ENCODE measurements at regions not wholly inside any gene's neighbourhood (a gene's known extent, or its start where the extent isn't known, plus 50 kb on each side); places are given as distances from the start of the nearest gene placed in this dataset.

DNA sequence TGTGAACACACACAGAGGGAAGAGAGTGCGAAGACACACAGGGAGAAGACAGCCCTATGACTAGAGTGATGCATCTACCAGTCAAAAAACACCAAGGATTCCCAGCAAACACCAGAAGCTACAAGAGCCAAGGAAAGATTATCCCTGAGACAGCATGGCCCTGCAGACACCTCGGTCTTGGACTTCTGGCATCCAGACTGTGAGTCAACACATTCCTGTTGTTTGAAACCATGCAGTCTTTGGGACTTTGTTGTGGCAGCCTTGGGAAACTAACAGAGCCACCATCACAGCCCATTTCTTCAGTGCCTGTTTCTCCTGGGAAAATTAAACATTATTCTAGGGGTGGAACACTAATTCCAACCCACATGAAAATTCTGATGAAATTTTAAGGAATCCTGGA is 220.6 kb downstream of the GXYLT1 start:
- no peak for DNase-seq

DNA sequence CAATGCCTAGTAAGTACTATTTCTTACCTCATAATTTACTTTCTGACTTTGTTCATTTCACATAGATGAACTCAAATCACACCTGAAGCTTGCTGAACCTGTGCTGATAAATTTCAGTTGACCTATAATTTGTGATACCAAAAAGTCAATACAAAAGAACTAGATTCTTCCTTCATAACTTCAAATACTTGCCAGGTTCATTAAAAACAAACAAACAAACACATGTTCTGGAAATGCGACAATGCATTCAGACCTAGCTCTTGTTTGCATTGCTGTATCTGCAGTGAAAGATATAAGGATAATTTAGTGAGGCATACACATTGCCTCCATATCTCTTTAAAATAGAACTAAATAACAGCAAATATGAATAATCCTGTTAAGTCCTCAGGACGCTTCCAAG is 221.3 kb downstream of the GXYLT1 start:
- DNase-seq, result no peak

DNA sequence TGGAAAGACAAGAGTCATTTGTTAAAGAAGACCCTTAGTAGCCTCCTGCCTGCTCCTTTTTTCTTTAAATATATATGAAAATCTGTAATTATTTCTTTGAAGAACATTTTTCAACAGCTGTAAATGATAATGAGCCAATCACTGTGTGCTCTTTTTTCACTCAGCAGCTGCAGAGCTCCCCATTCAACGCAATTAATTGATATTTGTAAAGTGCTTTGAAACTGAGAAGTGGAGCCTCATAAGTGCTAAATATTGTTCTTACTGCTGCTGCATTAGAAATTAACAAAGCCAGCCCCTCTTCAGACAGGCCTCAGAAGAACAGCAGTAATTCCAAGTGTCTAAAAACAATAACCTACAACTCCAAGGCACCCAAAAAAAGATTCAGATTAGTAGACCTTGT is 224.3 kb downstream of the GXYLT1 start:
- DNase-seq, result no peak

DNA sequence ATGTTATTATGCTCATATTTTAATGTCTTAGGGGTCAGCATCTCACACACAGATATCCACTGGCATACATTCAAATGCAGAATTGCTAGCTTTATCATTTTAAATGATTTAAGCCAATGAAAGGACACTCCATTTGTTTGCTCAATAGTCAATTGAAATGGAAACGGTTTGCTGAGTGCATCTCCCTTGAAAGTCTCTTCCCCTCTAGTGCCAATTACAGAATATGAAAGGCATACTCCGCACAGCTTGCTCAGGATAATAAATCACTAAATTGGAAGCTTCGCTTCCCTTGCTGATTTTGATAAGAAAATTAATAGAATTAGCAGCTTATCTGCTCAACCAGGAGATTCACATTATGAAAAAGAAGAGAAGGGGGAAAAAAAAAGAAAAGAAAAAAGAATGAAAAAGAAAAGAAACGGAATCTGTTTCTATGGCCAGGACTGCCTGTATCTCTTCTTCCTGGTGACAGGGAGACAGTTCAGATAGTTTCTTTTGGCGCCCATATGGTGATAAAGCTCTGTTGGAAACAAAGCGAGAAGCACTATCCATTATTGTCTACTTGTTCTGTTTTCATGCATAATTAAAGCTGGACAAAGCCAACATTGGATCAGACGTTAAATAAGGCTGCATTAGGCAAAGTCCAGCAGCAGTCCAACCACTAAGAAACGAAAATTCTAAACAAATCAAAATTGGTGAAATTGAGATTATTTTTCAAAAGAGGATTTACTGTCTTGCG is 225.0 kb downstream of the GXYLT1 start:
- DNase-seq, result no peak

DNA sequence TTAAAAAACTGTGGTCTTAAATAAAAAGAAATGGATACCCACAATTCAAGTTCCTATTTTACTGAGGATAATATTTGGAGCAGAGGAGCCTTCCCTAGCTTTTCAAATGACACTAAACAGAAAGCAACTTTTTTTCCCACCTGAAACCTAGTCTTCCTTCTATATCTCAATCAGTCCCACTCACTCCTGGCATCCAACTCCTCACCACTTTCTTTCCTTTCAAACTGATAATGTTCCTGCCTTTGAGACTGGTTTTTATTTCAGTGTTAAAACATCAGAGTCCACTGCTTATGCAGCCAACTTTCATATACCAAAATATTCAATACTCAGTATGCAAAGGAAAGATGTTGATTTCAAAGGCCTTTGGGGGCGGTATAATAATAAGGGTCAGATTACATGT is 225.6 kb downstream of the GXYLT1 start:
- DNase-seq, result no peak

DNA sequence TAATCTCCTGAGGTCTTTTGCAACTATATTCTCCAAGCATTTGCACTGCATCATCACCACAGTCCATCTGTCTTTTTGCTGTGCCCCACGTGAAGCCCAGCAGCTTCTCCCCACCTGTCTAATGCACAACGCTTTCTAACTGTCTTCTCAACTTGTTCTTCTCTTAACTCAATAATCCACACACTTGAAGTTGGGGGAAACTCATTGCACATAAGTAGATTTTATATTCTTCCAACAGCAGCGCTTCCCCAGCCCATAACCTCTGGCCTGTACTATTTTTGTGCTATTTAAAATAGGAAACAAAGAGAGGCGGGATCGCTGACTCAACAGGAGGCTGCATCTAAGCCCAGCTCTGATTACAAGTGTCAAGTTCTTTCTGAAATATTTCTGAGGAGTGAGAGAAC is 226.7 kb downstream of the GXYLT1 start:
- DNase-seq, result no peak

DNA sequence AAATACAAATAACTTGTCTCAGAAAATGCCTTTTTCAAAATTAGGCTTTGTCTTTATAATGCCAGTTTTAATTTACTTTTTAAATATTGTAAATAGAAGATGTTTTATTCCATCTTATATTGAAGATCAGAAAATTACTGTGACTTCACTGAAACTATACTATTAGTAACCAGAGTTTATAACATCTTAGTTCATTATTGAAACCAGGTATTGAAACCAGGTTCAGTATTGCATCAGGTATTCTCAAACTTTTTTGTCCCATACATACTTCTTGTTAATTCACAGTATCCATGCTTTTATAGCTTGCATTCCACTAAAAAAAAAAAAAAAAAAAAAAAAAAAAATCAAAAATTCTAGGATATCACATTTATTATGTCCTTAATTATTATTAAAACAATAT is 227.5 kb downstream of the GXYLT1 start:
- no peak for DNase-seq

DNA sequence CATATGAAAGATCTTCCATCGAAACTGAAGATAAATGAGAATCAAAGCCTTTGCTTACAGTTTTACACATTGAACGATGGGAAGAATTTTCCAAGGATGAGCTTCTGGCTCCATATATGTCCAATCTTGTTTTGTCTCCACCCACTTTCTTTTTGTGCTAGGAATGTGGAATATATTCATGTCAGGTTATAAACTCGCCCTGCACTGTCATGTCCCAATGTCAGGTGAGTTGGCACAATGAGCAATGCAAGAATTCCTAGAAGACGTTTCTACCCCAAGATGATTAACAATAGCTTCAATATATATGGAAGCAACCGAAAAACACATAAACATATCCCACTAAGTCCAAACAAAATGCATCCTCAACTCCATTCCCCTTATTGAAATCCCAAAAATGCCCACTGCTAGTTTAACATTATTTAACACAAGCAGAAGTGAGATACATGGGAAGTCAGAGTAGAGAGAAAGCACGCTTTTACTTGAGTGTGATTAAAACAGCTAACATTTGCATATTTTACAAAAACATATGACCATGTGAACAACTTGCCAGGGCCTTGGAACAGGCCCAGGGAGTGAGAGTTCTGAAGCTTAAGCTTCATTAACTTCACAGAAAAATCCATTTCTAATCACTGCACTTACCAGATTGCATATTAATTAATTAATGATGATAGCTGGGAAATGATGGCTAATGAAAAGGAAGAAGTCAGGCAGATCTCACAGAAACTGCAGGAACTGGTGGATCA is 233.9 kb downstream of the GXYLT1 start:
- DNase-seq, result no peak

DNA sequence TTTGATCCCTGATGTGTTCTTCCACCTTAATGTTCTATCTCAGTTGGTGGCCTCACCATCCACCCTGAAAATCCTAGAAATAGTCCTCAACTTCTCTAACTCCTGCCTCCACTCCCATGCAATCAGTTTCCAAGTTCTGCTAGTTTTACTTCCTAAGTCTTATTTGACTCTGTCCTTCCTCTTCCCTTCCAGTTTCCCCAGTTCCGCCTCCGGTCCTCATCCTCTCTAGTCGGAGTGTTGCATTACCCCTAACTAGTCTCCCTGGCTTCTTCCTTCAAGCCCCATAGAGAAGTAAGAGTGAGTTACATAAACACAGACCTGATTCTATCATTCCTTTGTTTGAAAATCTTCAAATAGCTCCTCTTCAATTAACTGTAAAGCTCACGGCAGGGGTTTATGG is 236.5 kb downstream of the GXYLT1 start:
- no peak for DNase-seq

DNA sequence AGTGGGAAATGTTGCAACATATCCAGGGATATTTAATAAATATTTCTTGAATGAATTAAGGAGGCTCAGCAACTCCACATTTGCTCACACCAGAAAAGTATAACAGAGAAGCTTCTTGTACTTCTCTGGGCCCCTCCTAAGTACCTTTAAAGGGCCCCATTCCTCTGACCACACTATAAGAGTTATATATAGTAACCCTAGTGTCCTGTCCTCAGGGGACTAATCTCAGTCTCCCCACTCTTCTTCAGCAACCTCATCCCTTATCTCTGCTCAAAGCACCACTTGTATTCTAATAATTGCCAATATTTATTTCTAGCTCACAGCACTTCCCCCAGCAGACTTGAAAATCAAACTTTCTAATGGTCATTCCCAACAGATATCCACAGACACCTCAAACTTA is 237.1 kb downstream of the GXYLT1 start:
- DNase-seq, result no peak

DNA sequence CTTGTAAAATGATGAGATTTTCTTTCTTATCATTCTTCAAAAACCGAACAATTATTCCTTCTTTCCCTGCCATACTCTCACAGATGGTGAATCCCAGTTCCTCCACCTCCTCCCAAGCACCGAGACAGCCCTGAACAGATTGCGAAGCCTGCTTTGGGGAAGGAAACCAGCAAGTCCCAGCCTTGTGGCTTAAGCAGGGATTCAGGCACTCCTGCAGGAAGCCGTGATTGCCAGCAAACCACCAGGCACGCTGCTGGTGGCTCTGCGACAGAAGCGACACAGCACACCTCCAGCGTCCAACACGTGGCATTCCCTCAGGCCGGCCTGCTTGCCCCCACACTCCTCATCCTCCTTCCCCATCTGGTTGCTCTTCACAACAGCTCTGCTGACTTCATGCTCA is 237.7 kb downstream of the GXYLT1 start:
- DNase-seq, result no peak

DNA sequence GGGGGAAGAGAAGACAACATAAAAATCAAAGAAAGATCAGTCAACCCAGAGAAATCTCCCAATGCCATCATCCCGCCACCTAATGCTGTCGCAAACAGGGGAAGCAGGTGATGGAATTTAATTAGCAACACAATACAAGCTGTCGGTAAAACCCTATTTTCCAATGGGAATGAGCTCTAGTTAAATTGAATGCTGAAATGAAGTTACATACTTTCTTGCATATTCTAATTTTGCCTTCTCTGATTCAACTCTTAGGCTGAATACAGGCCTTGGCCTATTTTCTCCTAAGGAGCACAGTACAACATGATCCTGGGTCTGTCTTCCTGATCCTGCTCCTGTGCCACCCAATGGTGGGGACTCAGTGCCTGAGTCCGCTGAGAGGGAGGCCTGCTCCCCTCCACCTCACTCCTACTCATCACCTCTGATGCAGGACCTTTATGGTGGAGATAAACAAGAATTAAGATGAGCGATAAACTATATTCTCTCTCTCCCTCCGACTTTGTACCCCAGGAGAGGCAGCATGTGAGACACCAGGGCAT is 238.8 kb downstream of the GXYLT1 start:
- DNase-seq, result no peak

DNA sequence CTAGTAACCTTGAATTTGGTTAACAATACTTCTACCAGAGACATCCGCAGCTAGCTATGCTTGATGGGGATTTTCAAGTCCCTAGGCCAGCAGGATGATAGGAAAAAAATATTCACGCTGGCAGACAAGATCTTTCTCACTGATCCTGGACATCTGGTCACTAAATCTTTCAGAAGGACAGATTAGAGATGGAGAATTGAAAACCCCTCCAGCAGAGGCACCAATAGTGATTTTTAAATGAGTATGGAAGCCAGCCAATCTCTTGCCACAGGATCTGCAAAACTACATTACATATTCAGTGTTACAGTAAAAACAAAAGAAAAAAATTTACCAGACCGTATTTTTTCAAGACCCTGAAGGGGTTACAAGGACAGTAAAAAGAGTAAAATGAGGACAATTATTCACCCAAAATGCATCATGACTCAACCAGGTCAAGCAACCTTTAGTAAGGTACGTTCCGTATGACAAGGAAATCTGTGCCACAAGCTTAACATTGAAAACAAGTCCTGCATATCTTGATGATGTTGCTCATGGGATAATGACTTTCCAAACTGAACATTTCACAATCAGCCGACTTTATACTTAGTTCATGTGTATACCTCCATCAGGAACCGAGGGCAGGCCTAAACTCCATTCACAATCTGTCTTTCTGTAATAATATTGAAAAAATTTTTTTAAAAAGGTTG is 239.5 kb downstream of the GXYLT1 start:
- no peak for DNase-seq

DNA sequence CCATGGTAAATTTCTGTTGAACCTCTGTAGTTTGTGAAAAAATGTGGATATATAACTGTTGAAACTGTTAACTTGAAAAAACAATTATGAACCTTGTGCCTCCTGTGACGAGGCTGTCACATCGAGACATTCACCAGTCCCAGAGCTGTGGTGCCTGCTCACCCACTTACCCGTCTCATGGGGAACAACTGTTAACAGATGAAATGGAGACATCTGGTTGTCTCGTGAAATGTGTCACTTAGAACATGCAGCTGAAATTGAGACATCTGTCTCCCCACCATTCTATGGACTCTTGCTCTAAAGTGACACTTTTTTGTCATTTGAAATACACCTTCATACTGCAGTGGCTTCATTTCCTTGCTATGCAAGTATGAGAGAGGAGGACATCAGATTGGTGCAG is 240.6 kb downstream of the GXYLT1 start:
- DNase-seq, result no peak

DNA sequence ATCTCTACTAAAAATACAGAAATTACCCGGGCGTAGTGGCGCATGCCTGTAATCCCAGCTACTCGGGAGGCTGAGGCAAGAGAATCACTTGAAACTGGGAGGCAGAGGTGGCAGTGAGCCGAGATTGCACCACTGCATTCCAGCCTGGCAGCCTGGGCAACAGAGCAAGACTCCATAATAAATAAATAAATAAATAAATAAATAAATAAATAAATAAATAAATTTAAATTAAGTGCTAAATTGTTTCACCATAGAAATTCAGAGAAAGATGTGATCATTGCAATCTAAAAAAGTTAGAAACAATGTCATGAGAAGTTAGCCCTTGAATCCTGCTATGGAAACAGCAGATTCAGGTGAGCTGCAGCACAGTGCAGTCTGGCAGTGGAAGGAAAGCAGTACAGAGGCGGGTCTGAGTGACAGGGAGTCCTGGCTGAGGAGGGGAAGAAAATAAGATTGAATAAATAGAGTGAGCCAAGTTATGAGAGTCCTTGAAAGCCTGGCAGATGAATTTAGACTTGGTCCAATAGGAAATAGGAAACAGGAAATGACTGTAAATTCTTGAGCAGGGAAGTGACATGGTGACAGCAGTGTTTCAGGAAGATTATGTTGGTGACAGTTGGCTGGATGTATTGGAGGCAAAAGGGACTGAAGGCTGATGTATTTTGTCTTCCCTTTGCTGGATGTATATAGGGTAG is 241.5 kb downstream of the GXYLT1 start:
- no peak for DNase-seq

DNA sequence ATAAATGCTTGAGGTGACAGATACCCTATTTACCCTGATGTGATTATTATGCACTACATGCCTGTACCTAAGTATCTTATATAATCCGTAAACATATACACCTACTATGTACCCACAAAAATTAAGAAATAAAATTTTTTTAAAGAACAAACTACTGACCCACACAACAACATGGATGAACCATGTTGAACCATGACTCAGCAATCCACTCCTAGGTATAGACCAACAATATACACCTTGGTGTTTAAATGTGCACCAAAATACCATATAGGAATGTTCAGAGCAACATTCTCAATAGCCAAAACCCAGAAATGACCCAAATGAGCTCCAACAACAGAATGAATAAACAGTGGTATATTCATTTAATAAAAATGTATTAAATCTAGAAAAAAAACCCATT is 245.1 kb downstream of the GXYLT1 start:
- DNase-seq, result no peak

DNA sequence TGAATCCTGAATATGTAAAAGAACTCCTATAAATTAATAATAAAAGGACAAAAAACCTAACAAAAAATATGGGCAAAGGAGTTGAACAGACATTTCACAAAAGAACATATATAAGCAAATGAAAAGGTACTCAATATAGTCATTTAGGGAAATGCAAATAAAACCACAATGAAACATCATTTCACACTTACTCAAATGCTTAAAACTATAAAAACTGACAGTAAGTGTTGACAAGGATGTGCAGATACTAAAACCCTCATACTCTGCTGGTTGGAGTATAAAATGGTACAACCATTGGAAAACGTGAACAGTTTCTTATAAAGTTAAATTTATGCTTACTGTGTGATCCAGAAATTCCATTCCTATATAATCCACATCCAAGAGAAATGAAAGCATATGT is 247.1 kb downstream of the GXYLT1 start:
- DNase-seq, result no peak

DNA sequence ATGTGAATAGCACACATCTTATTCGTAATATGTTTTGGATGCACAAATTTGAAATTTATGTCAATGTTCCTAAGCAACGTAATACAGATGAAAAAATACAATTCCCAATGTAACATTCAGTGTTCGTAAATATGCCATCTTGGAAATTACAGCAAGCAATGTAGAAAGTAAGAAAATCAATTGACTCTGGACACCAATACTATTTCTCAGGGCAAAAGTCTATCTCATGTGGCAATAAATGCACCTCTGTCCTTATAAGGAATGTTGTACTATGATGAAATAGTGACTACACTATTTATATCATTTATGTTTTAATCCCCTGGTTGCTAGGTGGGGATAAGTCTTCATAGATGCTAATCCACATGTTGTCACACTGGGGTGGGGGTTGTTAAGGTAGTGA is 251.2 kb downstream of the GXYLT1 start:
- no peak for DNase-seq

DNA sequence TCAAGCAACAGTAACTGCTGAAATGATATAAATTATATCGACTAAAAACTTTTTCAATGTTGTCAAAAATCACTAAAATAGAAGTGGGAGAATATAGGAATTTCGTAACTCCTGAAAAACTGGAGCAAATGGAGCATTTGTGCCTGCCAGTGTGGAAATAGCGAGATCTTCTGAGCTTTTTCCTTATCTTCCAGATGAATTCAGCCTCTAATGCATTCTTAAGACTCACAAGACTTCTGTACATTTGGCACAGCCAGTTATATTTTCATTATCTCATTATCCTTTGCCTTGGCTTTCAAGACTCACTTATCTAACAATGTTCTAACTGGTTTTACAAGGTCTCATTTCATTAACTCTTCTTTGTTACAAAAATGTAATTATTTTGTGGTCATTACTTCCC is 252.4 kb downstream of the GXYLT1 start:
- DNase-seq, result no peak

DNA sequence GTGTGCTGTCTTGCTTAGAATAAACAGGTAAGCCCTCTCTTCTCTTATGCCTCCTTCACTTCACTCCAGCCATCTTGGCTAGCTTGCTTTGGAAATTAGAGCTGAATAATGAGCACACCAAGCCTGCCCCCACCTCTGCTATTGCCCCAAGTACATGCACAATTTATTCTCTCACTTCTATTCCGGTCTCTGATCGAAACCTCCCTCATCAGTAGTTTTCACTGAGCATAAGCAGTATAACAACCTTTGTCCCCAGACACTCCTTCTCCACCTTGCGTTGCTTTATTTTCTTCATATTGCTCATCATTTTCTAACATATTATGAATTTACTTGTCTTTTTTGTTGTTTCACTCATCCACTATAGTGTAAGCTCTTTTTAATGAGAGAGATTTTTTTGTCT is 253.4 kb downstream of the GXYLT1 start:
- no peak for DNase-seq

DNA sequence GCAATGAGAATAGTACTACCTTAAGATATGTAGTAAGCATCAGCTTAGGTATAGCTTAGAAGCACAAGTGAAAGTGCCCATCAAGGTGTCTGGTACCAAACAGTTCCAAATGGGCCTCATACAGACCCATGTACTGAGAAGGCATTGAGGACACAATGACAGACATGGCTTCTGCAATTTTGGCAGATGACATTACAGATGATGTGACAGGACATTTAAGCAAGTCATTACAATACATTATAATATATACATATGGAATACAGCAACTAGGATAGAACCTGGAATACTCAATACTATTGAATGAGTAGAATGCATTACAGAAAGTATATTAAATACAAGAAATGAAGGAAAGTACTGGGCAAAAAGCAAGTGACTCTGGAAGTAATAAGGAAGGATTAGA is 256.4 kb downstream of the GXYLT1 start:
- DNase-seq, result no peak

DNA sequence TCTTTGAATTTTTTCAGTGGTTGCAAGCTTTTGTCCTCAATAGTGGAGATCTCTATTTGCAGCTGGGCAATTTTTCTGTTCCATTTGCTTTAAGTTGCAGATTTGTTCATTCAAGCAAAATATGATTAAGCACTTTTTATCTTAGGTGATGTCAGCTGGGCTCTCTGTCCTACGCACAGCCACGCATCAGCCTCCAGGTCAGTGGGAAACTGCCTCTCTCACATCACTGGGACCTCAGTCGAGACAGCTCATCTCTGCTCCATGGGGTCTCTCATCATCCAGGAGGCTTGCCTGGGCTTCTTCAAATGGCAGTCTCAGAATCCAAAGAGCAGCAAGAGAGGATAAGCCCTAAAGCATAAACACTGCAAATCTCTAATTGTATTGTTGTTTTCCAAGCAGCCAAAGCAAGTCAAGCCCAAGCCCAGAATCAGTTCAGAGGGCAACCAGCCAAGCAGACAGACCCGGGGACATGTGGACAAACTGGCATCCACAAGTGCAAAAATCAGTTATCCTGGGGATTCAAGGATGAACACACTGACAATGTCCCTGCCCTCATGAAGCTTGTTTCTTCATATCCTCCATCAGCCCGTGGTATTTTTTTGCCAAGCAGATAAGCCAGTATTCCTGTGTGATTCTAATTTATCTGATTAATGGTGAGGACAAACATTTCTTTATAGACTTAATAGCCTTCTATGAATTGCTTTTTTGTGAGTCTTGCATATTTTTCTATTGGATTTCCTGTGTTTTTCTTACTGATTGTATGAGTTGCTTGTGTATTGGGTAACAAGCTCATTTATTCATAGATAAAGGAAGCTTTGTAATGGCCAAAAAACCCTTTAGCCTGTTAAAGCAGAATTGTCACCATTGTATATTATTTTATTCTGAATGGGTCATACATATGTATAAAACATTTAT is 262.5 kb downstream of the GXYLT1 start:
- no peak for DNase-seq

Measured in NCI-H1694 treated with DMSO at 0.1 percent for 48 hours (cell line).